B cell (primary cell): ENCODE measurements at regions not wholly inside any gene's neighbourhood (a gene's known extent, or its start where the extent isn't known, plus 50 kb on each side); places are given as distances from the start of the nearest gene placed in this dataset.

Experiments used
- CTCF ChIP-seq: fragments of 200-600 bp; IDR thresholded peaks from one replicate; pipeline ENCODE4 v1.8.0; 2022; ENCODE audit warnings: antibody characterized with exemption, mild to moderate bottlenecking
- EZH2 ChIP-seq: IDR thresholded peaks from 2 replicates; pipeline ENCODE4 v1.6.1; 2012; ENCODE audit warnings: borderline replicate concordance, low read depth, mild to moderate bottlenecking, moderate library complexity, low read length; ENCODE audit not compliant: insufficient read depth, poor library complexity, severe bottlenecking

GRCh38 chr11:15700456-15700855 lies 585.7 kb downstream of the INSC start:
- TF ChIP-seq CTCF (no peak), EZH2 (no peak)
